GM19025 (cell line): ENCODE measurements at regions not wholly inside any gene's neighbourhood (a gene's known extent, or its start where the extent isn't known, plus 50 kb on each side); places are given as distances from the start of the nearest gene placed in this dataset.

ENCODE experiments used
- ATAC-seq: cut with Tn5 transposase; IDR thresholded peaks from one replicate; pipeline ENCODE4 v1.9.1; 2021; ENCODE audit warnings: mild to moderate bottlenecking, low read depth, moderate library complexity; ENCODE audit not compliant: unreplicated experiment

DNA sequence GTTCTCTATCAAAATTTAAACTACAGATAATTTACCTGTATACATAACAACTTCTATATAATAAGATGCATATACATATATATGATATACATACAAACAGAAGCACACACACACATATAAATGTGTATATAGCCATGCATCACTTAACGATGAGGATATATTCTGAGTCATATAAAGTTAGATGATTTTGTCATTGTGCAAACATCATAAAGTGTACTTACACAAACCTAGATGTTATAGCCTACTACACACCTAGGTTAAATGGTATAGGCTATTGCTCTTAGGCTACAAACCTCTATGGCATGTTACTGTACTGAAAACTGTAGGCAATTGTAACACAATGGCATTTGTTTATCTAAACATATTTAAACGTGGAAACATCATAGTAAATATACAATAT, 937.6 kb upstream of the KCND2 start:
- ATAC-seq, result no peak

DNA sequence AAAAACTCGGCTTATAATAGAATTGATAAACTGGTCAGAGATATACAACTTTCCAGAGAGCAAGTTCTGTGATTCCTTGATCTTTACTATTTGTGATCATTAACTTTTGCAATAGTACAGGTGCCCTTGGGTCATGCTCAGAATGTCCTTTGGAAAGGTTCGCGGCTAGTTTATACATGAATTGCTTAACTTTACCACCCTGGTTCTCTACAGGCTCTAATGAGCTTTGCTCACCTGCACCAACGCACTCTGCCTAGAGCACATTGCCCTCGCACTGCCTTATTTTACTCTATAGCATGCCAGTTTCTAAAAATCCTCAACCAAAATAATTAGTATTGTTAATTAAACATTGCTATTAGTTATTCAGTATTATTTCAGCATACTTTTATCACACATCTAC, 931.2 kb upstream of the KCND2 start:
- no peak for ATAC-seq

DNA sequence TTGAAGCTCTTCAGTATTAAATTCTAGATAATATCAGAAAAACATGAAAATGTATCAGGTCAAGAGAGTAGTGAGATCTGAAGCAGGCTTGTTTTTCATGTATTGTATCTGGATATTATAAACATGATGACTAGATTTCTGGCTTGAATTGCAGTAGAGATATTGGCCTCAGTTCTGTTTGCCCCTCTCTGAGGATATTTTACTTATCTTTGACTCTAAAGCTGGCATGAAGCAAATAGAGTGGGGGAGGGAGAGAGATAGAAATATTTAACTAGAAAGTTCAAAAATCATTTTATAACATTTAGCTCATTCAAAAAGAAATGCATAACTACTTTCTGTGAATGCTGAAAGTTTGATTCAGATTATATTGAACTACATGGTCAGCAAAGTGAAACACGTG, 929.7 kb upstream of the KCND2 start:
- ATAC-seq, result no peak

DNA sequence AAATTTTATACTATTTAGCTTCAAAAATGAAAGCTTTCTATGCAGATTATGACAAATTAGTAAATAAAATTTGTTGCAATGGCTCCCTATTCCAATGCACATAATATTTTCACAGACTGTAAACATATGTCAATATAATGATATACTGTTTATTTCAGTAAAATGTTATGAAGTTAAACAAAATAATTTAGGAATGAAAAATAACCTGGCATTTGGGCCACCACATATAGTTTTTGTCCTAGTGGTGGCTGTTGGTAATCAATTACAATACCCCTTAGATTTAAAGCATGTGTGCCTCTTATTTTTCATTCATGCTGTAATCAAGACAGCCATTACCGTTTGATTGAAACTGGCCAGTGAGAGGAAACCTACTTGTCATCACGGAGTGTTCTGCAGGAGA, 928.5 kb upstream of the KCND2 start:
- ATAC-seq, result no peak

DNA sequence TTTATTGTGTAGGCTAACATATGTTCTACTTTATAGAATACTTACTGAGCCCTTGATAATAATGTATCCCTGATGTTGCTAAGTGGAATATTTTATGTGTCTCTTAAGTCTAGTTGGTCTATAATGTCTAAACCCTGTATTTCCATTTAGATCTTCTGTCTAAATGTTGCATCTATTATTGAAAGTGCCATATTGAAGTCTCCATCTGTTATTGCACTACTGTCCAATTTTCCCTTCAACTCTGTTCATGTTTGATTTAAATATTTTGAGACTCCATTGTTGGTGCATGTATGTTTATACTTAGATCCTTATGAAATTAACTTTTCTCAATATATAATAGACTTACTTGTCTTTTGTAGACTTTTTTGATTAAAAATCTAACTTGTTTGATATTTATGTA, 924.5 kb upstream of the KCND2 start:
- ATAC-seq, result no peak

DNA sequence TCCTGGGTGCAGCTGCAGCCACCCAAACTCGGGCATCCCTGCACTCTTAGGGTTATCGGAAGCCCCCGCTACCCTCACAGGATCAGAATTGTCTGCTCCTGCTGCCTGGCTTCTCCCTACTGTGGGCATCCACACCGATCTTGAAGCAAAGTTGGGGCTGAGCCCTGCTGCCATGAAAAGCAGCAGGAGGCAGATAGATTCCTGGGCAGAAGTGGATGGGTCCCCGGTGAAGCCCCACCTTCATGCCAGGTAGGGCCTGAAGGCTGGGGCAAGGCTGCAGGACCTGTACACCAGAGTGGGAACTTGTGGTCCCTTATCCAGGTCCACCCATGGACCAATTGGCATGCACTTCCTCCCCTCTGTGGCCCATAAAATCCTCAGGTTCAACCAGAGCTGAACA, 922.6 kb upstream of the KCND2 start:
- no peak for ATAC-seq

DNA sequence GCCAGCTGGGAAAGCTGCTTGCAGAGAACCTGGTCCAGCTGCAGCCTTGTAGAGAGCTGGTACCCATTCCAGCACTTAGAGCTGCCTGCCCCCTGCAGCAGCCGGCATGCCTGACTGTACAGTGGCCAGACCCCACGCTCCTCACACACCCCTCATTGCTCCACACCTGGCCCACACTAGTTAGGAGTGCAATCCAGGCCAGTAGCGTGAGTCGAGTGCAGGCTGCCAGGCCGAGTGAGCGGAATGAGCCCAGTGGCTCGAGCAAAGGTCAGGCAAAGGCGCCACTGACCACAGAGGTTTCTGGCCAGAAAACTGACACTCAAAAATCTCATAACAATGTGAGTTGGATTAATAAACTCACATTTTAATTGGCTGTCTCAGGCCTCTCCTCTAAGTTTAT, 921.7 kb upstream of the KCND2 start:
- ATAC-seq, result no peak

DNA sequence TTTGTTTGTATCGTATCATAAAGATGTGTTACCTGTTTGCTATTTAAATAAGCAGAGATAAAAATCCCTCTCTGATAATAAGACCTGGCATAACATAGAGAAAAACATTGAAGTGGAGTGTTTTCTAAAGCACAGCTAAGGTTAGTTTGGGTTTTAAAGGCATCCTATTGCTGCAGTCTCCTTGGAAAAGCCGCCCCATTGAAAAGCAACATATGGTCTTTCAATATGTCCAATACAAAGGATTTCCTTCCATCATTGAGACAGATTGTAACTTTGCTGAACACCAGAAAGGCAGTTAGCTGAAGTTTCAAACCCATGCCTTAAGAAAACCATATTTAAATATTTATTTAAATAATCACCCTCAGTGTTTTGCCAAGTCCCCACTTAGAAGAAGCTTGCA, 898.5 kb upstream of the KCND2 start:
- no peak for ATAC-seq

DNA sequence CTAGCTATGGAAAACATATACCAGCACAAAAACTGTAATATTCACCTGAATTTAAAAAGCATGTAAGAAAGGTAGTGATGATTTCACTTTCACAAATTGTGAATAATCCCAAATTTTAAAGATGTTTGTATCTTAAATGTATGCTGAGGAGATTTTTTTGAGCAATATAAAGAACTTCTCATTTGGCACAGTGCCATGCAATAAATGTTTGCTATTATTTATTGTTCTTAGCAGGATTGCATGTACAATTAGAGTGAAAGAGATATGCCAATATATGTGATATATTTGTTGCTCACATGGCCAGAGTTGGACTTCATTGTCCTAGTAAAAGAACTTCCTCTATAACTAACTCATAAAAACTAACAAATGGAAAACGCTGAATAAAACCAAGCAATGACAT, 895.1 kb upstream of the KCND2 start:
- no peak for ATAC-seq

DNA sequence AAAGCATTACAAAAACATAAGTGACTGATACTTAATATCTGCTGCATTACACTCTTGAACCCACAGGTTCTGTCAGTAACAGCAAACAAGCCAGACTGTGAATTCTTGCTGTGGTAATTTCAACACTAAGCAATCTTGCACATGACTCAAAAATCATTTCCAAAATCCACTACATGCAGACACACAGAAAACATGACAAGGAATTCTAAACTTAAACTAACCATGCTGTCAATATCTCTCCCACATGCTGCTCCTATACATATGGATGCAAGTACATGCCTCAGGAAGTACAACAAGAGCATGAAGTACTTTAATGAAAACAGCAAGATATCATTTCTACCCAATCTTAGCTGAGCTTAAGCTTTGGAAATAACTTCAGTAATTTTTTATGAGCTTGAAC, 890.2 kb upstream of the KCND2 start:
- ATAC-seq, result no peak

DNA sequence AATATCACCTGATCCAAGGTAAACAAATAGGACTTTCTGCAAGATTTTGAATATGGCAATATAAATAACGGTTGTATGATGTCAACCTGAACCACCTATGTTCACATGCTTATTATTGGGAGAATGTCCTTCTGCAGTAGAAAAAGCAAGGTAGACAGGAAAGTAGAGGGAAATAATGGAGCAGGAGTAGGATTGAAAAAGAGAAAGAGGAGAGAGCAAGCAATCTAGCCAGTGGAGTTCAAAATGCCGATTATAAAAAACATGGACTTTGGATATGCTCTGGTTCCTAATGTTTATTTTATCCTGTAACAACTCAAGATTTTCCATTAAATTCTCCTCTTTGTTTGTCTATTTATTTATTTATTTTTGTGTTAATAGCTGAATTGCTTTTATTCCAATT, 878.0 kb upstream of the KCND2 start:
- ATAC-seq, result no peak

DNA sequence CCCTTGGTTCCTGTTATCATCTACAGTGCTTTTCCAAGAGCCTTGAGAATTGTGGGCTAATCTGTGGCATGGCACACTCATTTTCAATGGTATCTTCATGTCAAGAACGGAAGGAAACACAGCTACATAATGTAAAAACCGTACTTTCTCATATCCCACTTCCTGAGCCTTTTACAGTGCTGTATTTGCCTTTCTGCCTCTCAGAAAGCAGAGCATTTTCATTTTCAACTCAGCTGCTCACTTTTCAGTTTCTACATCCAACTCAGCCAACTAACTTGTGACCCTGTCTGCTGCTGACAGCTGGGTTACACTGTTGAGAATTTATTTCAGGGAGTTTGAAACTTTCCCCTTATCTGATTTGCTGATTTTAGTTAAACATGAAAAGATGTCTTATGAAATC, 875.8 kb upstream of the KCND2 start:
- ATAC-seq, result peak; percentile 63

DNA sequence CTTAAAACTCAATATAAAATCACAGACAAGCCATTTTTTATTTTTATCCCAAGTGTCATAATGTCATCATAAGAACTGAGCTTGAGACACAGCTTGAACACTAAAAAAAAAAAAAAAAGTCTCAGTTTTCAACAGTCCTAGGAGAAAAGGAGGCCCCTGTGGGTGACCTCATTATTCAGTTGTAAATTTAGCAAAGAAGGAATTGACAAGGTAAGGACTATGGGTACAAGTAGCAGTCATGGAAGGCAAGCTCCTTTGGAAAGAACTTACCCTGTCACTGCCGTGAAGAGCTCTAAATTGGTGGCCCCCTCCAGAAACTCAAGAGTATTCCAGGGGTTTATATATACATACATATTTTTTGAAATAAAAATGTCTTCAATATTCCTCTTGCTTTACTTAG, 864.4 kb upstream of the KCND2 start:
- no peak for ATAC-seq

DNA sequence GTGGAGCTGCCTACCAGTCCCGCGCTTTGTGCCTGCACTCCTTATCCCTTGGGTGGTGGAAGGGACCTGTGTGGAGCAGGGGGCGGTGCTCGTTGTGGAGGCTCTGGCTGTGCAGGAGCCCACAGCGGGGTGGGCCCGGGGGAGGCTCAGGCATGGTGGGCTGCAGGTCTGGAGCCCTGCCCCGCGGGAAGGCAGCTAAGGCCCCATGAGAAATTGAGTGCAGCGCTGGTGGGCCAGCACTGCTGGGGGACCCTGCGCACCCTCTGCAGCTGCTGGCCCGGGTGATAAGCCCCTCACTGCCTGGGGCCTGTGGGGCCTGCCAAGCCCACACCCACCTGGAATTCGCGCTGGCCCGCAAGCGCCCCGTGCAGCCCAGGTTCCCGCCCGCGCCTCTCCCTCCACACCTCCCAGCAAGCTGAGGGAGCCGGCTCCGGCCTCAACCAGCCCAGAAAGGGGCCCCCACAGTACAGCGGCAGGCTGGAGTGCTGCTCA, 859.6 kb upstream of the KCND2 start:
- no peak for ATAC-seq

DNA sequence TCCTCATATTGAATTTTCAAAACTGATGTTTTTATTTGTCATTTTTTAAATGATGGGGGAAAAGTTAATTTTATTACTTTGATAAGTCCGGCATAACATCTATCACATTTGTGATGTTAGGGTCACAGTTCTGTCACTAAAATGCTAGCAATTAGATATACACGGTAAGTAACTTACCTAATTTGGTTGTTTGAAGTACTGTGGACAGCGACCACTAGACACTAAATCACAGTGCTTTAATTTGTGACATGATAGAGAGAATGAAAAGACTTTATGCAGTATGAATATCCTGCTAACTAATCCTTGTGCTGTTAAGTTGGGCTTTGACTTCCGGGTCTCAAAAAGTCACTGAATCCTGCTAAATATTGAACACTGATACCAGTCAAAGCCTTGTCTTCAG, 857.3 kb upstream of the KCND2 start:
- no peak for ATAC-seq

DNA sequence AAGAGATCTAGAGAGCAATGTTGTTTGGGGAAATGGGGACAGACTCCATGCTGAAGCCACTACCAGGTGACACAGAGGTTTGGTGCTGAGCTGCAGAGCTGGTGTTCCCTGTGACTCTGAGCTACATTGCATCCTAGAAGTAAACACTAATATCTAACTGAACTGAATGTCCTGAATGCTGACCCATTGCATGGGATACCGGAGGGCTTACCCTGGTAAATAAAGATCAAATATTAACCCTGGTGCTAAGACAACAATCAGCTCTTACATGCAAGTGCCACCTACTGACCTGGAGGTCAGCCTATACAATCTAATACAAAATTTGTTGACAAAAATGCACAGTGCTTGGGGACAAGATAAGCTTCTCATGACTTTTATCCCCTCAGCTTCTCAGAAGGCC, 851.3 kb upstream of the KCND2 start:
- ATAC-seq, result no peak

DNA sequence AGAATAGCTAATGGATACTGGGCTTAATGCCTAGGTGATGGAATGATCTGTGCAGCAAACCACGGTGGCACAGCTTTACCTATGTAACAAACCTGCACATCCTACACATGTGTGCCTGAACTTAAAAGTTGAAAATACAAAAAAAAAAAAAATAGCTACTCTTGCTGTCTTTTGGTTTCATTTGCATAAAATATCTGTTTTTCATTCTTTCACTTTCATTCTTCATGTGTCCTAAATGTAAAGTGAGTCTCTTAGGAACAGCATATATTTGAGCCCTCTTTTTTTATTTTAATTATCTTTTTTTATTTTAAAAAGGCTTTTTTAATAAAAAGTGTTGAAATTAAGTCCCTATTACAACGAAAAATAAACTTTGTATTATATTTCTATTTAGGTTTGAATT, 836.1 kb upstream of the KCND2 start:
- ATAC-seq, result no peak

DNA sequence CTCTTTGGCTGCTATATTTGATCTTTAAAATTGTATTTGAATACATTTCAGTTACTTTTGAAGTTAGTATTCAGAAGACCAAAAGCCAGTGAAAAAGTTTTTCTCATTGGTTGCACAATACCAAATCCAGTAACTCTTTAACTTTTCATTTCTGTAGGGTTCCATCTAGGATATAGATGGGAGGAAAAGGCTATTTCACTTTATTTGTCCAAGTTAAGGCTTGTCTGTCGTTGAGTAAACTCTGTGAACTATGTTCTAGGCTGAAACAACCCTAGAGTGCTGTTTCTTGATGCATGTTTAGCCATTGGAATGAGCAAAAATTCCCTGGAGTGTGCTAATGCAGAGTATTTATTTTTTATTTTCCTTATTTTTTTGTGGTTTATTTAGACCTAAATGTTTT, 834.7 kb upstream of the KCND2 start:
- ATAC-seq, result no peak

DNA sequence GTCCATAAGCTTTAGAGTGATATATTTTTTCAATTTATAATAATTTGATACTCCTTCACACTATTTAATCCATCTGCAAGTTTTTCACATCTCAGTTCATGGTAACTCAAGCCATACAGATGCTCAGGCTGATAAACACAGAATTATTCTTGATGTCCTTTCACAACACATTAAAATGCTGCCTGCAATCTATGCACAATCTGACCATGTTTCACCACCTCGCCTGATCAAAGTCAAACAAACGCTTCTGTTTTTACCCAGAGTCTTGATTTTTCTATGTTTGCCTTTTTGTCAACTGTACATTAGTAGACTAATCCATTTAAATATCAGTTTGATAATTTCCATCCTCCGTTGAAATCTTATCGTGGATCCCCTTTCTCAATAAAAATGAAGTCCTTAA, 833.8 kb upstream of the KCND2 start:
- ATAC-seq, result no peak

DNA sequence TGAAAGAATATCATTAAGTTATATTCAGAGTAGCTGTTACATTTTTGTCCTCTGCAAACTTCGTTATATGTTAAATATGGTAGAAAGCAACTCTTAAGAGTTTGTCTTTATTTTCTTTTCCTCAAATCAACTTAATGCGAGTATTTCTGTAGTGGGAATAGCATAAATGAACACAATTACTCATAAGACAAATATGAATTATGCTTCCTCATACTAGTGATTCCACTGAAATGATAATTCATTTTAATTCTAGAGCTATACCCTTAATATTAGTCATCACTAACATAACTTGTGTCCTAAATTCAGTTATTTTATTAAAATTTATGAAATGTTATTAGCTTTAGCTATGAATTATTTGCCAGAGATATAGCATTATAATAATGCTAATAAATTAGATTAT, 820.6 kb upstream of the KCND2 start:
- ATAC-seq, result no peak

DNA sequence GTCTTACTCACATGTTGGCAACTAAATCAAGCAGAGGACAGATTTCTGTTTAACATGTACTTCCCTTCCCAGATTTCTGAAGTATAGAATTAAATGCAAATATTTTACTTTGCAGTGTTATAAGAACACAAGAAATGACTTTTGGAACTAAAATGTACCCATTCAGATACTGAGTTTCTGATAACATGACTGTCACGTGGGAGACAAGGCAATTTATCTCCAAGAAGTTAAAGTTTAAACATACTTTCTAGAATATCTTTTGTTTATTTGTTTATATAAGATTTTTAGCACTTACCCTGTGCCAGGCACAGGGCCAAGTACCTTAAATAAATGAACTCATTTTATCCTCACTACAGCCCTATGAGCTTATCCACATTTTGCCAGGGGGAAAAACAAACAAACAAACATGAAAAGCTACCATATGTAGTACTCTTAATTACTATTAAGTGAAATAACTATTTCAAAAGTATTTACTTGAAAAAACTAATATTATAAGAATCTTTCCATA, 807.1 kb upstream of the KCND2 start:
- ATAC-seq, result no peak

DNA sequence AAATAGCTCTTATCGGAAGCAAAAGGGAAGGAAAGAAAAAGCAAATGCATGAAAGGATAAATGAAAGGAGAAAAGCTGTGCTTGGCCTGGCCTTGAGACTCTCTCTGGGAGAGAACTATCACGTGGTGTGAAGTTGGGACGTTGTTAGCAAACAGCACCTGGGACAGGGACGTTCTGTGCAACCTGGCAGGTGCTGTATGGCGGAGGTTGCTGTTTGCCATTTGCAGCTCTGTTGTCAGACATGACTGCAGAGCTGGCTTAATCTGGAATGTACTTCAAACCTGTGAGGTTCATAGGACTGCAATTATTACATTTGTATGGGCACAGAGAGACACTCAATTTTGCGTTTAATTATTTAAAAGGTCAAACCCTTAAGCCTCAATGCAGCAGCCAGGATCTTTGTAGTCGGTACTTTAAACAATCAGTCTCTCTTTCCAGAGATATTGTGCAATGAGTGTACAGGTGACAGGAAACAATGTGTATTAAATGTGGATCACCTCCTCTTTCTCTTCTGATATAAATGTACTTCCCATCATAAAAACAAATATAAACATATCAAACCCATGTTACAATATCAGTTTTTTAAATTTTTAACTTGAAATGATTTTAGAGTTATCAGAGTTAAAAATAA, 800.5 kb upstream of the KCND2 start:
- ATAC-seq, result no peak

DNA sequence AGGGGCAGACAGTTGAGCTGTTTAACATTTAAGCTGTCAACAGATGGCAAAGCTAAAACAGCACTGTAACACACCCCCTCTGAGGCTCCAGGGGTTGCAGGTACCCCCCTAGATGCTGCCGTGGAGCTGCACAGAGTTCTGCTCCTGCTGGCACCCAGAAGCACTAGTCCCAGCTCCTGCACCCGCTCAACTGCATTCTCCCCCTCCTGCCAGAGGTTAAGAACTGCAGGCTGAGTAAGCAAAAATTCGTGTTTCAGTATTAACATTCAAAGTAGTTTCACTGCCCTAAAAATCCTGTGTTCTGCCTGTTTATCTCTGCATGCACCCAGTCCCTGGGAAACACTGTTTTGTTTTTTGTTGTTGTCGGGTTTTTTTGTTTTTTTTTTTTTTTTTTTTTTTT, 790.8 kb upstream of the KCND2 start:
- peak; percentile 76 for ATAC-seq
